Effector memory CD8-positive, alpha-beta T cell (primary cell): ENCODE measurements at regions not wholly inside any gene's neighbourhood (a gene's known extent, or its start where the extent isn't known, plus 50 kb on each side); places are given as distances from the start of the nearest gene placed in this dataset.
A peak's percentile ranks its signal among the peaks of the same experiment; 100 is the strongest.

Experiments
- ATAC-seq: fragments of 150-1000 bp; cut with Tn5 transposase; replicated peaks from 2 replicates; pipeline ENCODE4 v1.10.0; 2021; ENCODE audit warnings: mild to moderate bottlenecking, moderate library complexity
- DNase-seq, 3 experiments: peaks; one replicate each; pipeline ENCODE4 v3.0.0; 2021
- H3K27ac Mint-ChIP-seq, 2 donors: one replicate each; pipeline ENCODE4 v1.8.0; 2022; ENCODE audit warnings: mild to moderate bottlenecking in 2 of 2, mixed read lengths in 2 of 2, moderate library complexity in 2 of 2
- H3K27me3 Mint-ChIP-seq, 2 donors: one replicate each; pipeline ENCODE4 v1.8.0; 2022; ENCODE audit warnings: mixed read lengths in 2 of 2
- H3K36me3 Mint-ChIP-seq: one replicate; pipeline ENCODE4 v1.8.0; 2022; ENCODE audit warnings: mild to moderate bottlenecking, moderate library complexity, mixed read lengths; ENCODE audit not compliant: insufficient read depth
- H3K4me1 Mint-ChIP-seq, 2 donors: one replicate each; pipeline ENCODE4 v1.8.0; 2022; ENCODE audit warnings: low read depth in 2 of 2, mixed read lengths in 2 of 2
- H3K4me3 Mint-ChIP-seq, 2 donors: one replicate each; pipeline ENCODE4 v1.8.0; 2022; ENCODE audit warnings: mild to moderate bottlenecking in 2 of 2, mixed read lengths in 2 of 2, moderate library complexity in 2 of 2
- H3K9me3 Mint-ChIP-seq, 2 donors: one replicate each; pipeline ENCODE4 v1.8.0; 2022; ENCODE audit warnings: mixed read lengths in 2 of 2

DNA sequence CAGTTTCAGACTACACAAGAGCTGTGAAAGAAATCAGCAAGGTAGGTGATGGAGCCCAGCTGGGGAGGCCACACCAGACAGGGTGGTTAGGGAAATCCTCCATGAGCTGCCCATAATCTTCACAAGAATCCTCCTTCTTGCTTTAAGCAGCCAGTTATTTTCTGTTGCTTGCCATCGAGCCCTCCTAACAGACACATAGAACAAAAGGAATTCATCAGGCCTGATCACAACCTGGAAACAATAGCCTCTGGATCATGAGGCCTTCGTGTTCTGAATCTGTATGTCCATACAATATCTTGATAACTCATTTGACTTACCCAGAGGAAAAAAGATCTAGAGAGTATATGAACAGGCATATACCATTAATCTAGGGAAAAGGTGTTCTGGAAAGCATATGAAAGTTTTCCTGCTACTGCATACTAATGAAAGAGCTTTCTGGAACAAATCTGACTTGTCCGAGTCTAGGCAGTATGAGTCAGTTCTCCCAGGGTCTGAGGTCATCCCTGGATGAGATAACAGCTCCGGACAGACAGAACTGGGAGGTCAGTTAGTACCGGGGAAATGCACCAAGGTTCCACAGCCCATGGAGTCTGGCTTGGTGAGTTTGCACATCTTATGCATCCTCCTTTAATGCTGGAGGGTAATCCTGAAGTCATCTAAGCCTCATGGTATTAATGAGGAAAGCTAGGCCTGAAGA lies 52.8 kb upstream of the ELK3 start:
- H3K27me3 Mint-ChIP-seq = no peaks in the 10 kb centered on the region
- ATAC-seq = no peak
- H3K4me1 Mint-ChIP-seq = peaks cover 12 to 23% of the 10 kb centered on the region in 2 donors
- H3K9me3 Mint-ChIP-seq = no peaks in the 10 kb centered on the region
- no peaks in the 10 kb centered on the region for H3K36me3 Mint-ChIP-seq
- H3K4me3 Mint-ChIP-seq = no peak overlapping the region
- H3K27ac Mint-ChIP-seq = no peak overlapping the region
- DNase-seq = no peak

- Mint-ChIP-seq H3K27me3 (no peaks in the 10 kb centered on the region), H3K4me3 (peak overlapping the region in 1 of 2 donors; percentile 6), H3K36me3 (no peaks in the 10 kb centered on the region), H3K27ac (peak overlapping the region in 1 of 2 donors; percentile 33), H3K4me1 (peaks cover 12 to 19% of the 10 kb centered on the region in 2 donors), H3K9me3 (no peaks in the 10 kb centered on the region)
- peak in 1 of 3 experiments; percentile 5 for DNase-seq
- peak; percentile 91 for ATAC-seq
These were observed 50.8 kb upstream of the ELK3 start for GRCh38 chr12:96143392-96143791.

DNA sequence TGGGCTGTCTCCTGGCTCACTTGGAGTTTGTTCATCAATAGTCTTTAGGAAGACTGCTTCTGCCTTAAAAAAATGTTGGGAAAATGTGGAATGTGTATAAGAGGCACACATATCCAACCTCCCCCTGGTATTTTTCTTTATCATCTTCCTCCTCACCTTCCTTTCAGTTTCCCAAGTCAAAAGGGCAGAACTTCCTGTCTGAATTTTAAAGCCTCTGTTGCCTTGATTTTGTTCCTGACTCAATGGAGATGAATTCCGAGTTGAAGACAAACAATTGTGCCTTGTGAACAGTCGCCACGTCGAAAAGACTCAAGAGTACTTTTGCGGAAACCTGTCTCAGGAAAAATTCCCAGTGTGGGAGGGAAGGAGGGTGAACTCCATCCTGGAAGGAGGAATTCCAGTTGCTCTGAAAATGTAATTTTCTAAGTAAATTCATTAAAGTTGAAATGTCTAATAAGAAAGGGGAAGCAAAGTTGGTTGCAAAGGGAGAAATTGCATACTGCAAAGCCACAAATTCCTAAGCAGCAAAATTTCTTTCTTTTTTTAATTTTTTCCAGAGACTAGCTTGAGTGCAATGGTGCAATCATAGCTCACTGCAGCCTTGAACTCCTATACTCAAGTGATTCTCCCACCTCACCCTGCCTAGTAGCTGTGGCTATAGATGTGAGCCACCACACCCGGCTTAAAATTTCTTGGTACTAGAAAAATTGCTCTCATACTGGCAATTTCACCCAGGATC lies 50.2 kb upstream of the ELK3 start:
- Mint-ChIP-seq H3K4me3 (peak overlapping the region in 1 of 2 donors; percentile 6), H3K4me1 (peaks cover 12 to 19% of the 10 kb centered on the region in 2 donors), H3K27me3 (no peaks in the 10 kb centered on the region), H3K9me3 (no peaks in the 10 kb centered on the region), H3K36me3 (no peaks in the 10 kb centered on the region), H3K27ac (peak overlapping the region in 1 of 2 donors; percentile 33)
- no peak for DNase-seq
- no peak for ATAC-seq
